ENCODE measurements at regions not wholly inside any gene's neighbourhood (a gene's known extent, or its start where the extent isn't known, plus 50 kb on each side); places are given as distances from the start of the nearest gene placed in this dataset.

GRCh38 chr6:4563877-4564276 is 212.3 kb upstream of the CDYL start:
- TF ChIP-seq CTCF (IDR thresholded peaks at IDR 0.05) (no peak), REST (IDR thresholded peaks at IDR 0.05; ENCODE audit: insufficient read depth in 1 of 2, low read depth in 2 of 2, low read length in 1 of 2) (no peak), SIN3A (IDR thresholded peaks at IDR 0.05; ENCODE audit: borderline replicate concordance, insufficient read depth, low read depth, low read length) (no peak)

Data from Panc1 (cell line).